ENCODE measurements at regions not wholly inside any gene's neighbourhood (a gene's known extent, or its start where the extent isn't known, plus 50 kb on each side); places are given as distances from the start of the nearest gene placed in this dataset.
"Not testable (repeated sequence)": the region's sequence is repeated elsewhere in the genome, so short reads cannot be mapped to it uniquely, and the experiment has no call there.

GRCh38 chr12:73677520-73678291 lies 859.9 kb upstream of the ATXN7L3B start:
- Histone ChIP-seq H3K9me3 (no peaks in the 10 kb centered on the region), H3K36me3 (no peaks in the 10 kb centered on the region), H3K4me1 (no peaks in the 10 kb centered on the region), H3K27ac (no peak overlapping the region), H3K27me3 (no peaks in the 10 kb centered on the region), H3K4me3 (no peak overlapping the region)
- intact Hi-C loops (cut with DNase I) = no loop called here
- DNase-seq (no peak), ATAC-seq (no peak)
- no peak for TF ChIP-seq CTCF (IDR thresholded peaks at IDR 0.05)

- intact Hi-C loops (cut with DNase I) = no loop called here
- Histone ChIP-seq H3K36me3 (no peaks in the 10 kb centered on the region), H3K4me1 (no peaks in the 10 kb centered on the region), H3K27me3 (no peaks in the 10 kb centered on the region), H3K27ac (no peak overlapping the region), H3K4me3 (no peak overlapping the region), H3K9me3 (no peaks in the 10 kb centered on the region)
- no peak for TF ChIP-seq CTCF (IDR thresholded peaks at IDR 0.05)
- ATAC-seq (no peak), DNase-seq (no peak)
These were observed 859.3 kb upstream of the ATXN7L3B start for GRCh38 chr12:73678335-73678734.

GRCh38 chr12:73699318-73699717 lies 838.3 kb upstream of the ATXN7L3B start:
- intact Hi-C loops (cut with DNase I) = no loop called here
- no peaks in the 10 kb centered on the region for H3K27me3 ChIP-seq
- H3K36me3 ChIP-seq = no peaks in the 10 kb centered on the region
- H3K4me1 ChIP-seq = no peaks in the 10 kb centered on the region
- TF ChIP-seq CTCF (IDR thresholded peaks at IDR 0.05) = no peak
- no peak overlapping the region for H3K27ac ChIP-seq
- H3K9me3 ChIP-seq = no peaks in the 10 kb centered on the region
- no peak for DNase-seq
- no peak for ATAC-seq
- H3K4me3 ChIP-seq = no peak overlapping the region

DNA sequence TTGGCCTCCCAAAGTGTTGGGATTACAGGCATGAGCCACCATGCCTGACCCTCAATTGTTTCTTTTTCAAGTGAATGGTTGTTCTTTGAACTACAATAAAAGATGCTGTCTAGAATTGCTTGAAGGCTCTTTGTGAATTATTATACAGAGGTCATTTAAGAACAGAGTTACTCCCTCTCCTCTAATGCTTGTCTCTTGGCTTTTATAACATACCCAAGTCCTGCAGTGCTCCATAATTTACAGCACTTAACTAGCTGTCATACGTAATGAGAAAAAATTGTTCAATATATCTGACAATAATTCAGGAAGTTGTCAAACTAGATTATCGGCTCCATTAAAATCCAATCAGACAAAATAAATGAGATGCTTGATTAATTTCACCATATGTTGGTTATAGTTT lies 823.0 kb upstream of the ATXN7L3B start:
- intact Hi-C loops (cut with DNase I) = no loop called here
- H3K27ac ChIP-seq = no peak overlapping the region
- no peak for TF ChIP-seq CTCF (IDR thresholded peaks at IDR 0.05)
- H3K9me3 ChIP-seq = no peaks in the 10 kb centered on the region
- no peaks in the 10 kb centered on the region for H3K27me3 ChIP-seq
- no peak overlapping the region for H3K4me3 ChIP-seq
- ATAC-seq (no peak), DNase-seq (no peak)
- no peaks in the 10 kb centered on the region for H3K4me1 ChIP-seq
- H3K36me3 ChIP-seq = no peaks in the 10 kb centered on the region

GRCh38 chr12:73716143-73716542 lies 821.5 kb upstream of the ATXN7L3B start:
- H3K27me3 ChIP-seq; intact Hi-C loops (cut with DNase I); DNase-seq; H3K36me3 ChIP-seq; ATAC-seq; H3K4me1 ChIP-seq; H3K27ac ChIP-seq; H3K4me3 ChIP-seq; H3K9me3 ChIP-seq: not testable (repeated sequence)

- Histone ChIP-seq H3K4me3 (no peak overlapping the region), H3K4me1 (no peaks in the 10 kb centered on the region), H3K27ac (no peak overlapping the region), H3K27me3 (no peaks in the 10 kb centered on the region), H3K9me3 (no peaks in the 10 kb centered on the region), H3K36me3 (no peaks in the 10 kb centered on the region)
- intact Hi-C loops (cut with DNase I) = no loop called here
- no peak for DNase-seq
- no peak for TF ChIP-seq CTCF (IDR thresholded peaks at IDR 0.05)
- ATAC-seq = no peak
These were observed 818.4 kb upstream of the ATXN7L3B start for GRCh38 chr12:73719223-73719622.
